ENCODE measurements at regions not wholly inside any gene's neighbourhood (a gene's known extent, or its start where the extent isn't known, plus 50 kb on each side); places are given as distances from the start of the nearest gene placed in this dataset.
"Not testable (repeated sequence)": the region's sequence is repeated elsewhere in the genome, so short reads cannot be mapped to it uniquely, and the experiment has no call there.

GRCh38 chr18:2112435-2113045 lies 458.8 kb downstream of the METTL4 start:
- no peak for DNase-seq (ENCODE audit: low spot score)

GRCh38 chr18:2114289-2114688 lies 457.0 kb downstream of the METTL4 start:
- DNase-seq (ENCODE audit: low spot score): no peak

- no peak for DNase-seq (ENCODE audit: low spot score)
These were observed 456.5 kb downstream of the METTL4 start for GRCh38 chr18:2114765-2115164.

GRCh38 chr18:2121224-2121623 lies 450.1 kb downstream of the METTL4 start:
- DNase-seq (ENCODE audit: low spot score): no peak

GRCh38 chr18:2123077-2123476 lies 448.2 kb downstream of the METTL4 start:
- no peak for DNase-seq (ENCODE audit: low spot score)

- no peak for DNase-seq (ENCODE audit: low spot score)
These were observed 436.9 kb downstream of the METTL4 start for GRCh38 chr18:2134364-2134763.

GRCh38 chr18:2135309-2135708 lies 436.0 kb downstream of the METTL4 start:
- no peak for DNase-seq (ENCODE audit: low spot score)

- DNase-seq (ENCODE audit: low spot score): no peak
These were observed 432.8 kb downstream of the METTL4 start for GRCh38 chr18:2138552-2138951.

GRCh38 chr18:2139691-2140090 lies 431.6 kb downstream of the METTL4 start:
- no peak for DNase-seq (ENCODE audit: low spot score)

- no peak for DNase-seq (ENCODE audit: low spot score)
These were observed 427.7 kb downstream of the METTL4 start for GRCh38 chr18:2143636-2144035.

GRCh38 chr18:2144811-2145210 lies 426.5 kb downstream of the METTL4 start:
- DNase-seq (ENCODE audit: low spot score): no peak

- no peak for DNase-seq (ENCODE audit: low spot score)
These were observed 425.2 kb downstream of the METTL4 start for GRCh38 chr18:2146092-2146491.

GRCh38 chr18:2146754-2147153 lies 424.6 kb downstream of the METTL4 start:
- DNase-seq (ENCODE audit: low spot score): no peak

GRCh38 chr18:2147476-2148230 lies 423.7 kb downstream of the METTL4 start:
- no peak for DNase-seq (ENCODE audit: low spot score)

GRCh38 chr18:2148823-2149222 lies 422.5 kb downstream of the METTL4 start:
- no peak for DNase-seq (ENCODE audit: low spot score)

- no peak for DNase-seq (ENCODE audit: low spot score)
These were observed 420.7 kb downstream of the METTL4 start for GRCh38 chr18:2150566-2150965.

GRCh38 chr18:2154278-2154677 lies 417.0 kb downstream of the METTL4 start:
- no peak for DNase-seq (ENCODE audit: low spot score)

- DNase-seq (ENCODE audit: low spot score): no peak
These were observed 406.4 kb downstream of the METTL4 start for GRCh38 chr18:2164644-2165550.

GRCh38 chr18:2166876-2167275 lies 404.4 kb downstream of the METTL4 start:
- not testable (repeated sequence) for DNase-seq (ENCODE audit: low spot score)

- no peak for DNase-seq (ENCODE audit: low spot score)
These were observed 403.3 kb downstream of the METTL4 start for GRCh38 chr18:2168022-2168421.

- no peak for DNase-seq (ENCODE audit: low spot score)
These were observed 401.6 kb downstream of the METTL4 start for GRCh38 chr18:2169656-2170055.

GRCh38 chr18:2171840-2172625 lies 399.3 kb downstream of the METTL4 start:
- no peak for DNase-seq (ENCODE audit: low spot score)

All from activated CD4-positive, alpha-beta T cell treated with anti-CD3 and anti-CD28 coated beads, Interleukin-2, Interleukin-4, amounts not matched to agents 100 ng/mL and 50 ng/mL, durations not matched to agents 16 hours and 8 hours (primary cell).